Gastroesophageal sphincter (tissue), 4 donors: ENCODE measurements at regions not wholly inside any gene's neighbourhood (a gene's known extent, or its start where the extent isn't known, plus 50 kb on each side); places are given as distances from the start of the nearest gene placed in this dataset.

Experiments
- ATAC-seq: fragments of 150-250 bp; one replicate; pipeline ENCODE4 v1.9.1; 2016; ENCODE audit warnings: mild to moderate bottlenecking, moderate library complexity
- H3K27ac ChIP-seq, 4 donors: fragments of 200-600 bp; sonication (generic) in 3 of 4; 1 replicate in 3 of 4; 2 replicates in 1 of 4; pipeline ENCODE4 v1.5.1; 2016 to 2019
- H3K27me3 ChIP-seq: fragments of 200-600 bp; sonication (generic); one replicate; pipeline ENCODE4 v1.5.1; 2019
- H3K36me3 ChIP-seq, 2 donors: fragments of 200-600 bp; sonication (generic); one replicate each; pipeline ENCODE4 v1.5.1; 2019; ENCODE audit warnings: control low read depth in 1 of 2
- H3K4me1 ChIP-seq, 3 donors: fragments of 200-600 bp; sonication (generic); 1 replicate in 2 of 3; 2 replicates in 1 of 3; pipeline ENCODE4 v1.5.1; 2016 to 2019; ENCODE audit warnings: control low read depth in 2 of 3
- H3K4me3 ChIP-seq, 2 donors: fragments of 200-600 bp; sonication (generic); one replicate each; pipeline ENCODE4 v1.5.1; 2019; ENCODE audit warnings: mild to moderate bottlenecking in 1 of 2, moderate library complexity in 1 of 2
- H3K9me3 ChIP-seq, 3 donors: fragments of 200-600 bp; sonication (generic); one replicate each; pipeline ENCODE4 v1.5.1; 2017 to 2019; ENCODE audit warnings: control low read depth in 2 of 3
- EP300 ChIP-seq: sonication (generic); formaldehyde crosslinking; IDR thresholded peaks from one replicate; pipeline ENCODE4 v1.6.1; 2017; ENCODE audit warnings: antibody characterized with exemption, mild to moderate bottlenecking
- POLR2A ChIP-seq, 2 donors: fragments of 450-650 bp; IDR thresholded peaks; one replicate each; pipeline ENCODE4 v1.6.1; 2017; ENCODE audit warnings: antibody characterized with exemption in 2 of 2, mild to moderate bottlenecking in 2 of 2, moderate library complexity in 1 of 2
- POLR2AphosphoS5 ChIP-seq: sonication (generic); formaldehyde crosslinking; IDR thresholded peaks from one replicate; pipeline ENCODE4 v1.6.1; 2017; ENCODE audit warnings: antibody characterized with exemption
- WGBS, 2 donors: methylation state at CpG; one replicate each; pipeline ENCODE4 v1.1.5; 2018; ENCODE audit warnings: low coverage in 1 of 2; 5-methylcytosine and 5-hydroxymethylcytosine counted together
- TF ChIP-seq, protein P1 (sequence below), 4 experiments: fragments of 200-600 bp in 2 of 4; fragments of 450-650 bp in 2 of 4; sonication (generic) in 1 of 4; IDR thresholded peaks; one replicate each; pipeline ENCODE4 v1.5.1; 2017 to 2019; ENCODE audit warnings: antibody characterized with exemption in 4 of 4, mild to moderate bottlenecking in 2 of 4, moderate library complexity in 2 of 4

DNA sequence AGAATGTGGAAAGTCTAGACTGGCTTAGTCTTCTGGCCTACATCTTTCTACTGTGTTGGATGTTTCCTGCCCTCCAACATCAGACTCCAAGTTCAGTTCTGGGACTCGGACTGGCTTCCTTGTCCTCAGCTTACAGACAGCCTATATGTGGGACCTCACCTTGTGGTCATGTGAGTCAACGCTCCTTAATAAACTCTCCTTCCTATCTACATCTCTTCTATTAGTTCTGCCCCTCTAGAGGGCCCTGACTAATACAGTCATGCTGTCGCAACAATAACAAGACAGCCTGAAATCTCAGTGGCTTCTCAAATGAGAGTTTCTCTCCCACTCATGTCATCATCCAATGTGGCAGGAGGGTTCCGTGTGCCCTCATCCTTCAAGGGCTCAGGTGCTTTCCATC, 347.8 kb downstream of the MZT1 start:
- no peaks in the 10 kb centered on the region for H3K4me1 ChIP-seq
- no peak overlapping the region for H3K27ac ChIP-seq
- H3K9me3 ChIP-seq, result no peaks in the 10 kb centered on the region
- 93% methylated on average over 4 of the region's 4 CpGs; no CpG with 5 or more reads in 1 of the 2 donors for WGBS, 2 donors
- H3K4me3 ChIP-seq, result no peak overlapping the region
- H3K27me3 ChIP-seq, result no peaks in the 10 kb centered on the region
- TF ChIP-seq, protein P1, sequence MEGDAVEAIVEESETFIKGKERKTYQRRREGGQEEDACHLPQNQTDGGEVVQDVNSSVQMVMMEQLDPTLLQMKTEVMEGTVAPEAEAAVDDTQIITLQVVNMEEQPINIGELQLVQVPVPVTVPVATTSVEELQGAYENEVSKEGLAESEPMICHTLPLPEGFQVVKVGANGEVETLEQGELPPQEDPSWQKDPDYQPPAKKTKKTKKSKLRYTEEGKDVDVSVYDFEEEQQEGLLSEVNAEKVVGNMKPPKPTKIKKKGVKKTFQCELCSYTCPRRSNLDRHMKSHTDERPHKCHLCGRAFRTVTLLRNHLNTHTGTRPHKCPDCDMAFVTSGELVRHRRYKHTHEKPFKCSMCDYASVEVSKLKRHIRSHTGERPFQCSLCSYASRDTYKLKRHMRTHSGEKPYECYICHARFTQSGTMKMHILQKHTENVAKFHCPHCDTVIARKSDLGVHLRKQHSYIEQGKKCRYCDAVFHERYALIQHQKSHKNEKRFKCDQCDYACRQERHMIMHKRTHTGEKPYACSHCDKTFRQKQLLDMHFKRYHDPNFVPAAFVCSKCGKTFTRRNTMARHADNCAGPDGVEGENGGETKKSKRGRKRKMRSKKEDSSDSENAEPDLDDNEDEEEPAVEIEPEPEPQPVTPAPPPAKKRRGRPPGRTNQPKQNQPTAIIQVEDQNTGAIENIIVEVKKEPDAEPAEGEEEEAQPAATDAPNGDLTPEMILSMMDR (IDR thresholded peaks at IDR 0.05), result no peak
- no peak for TF ChIP-seq POLR2AphosphoS5
- TF ChIP-seq POLR2A (IDR thresholded peaks at IDR 0.05), result no peak
- TF ChIP-seq EP300, result no peak
- H3K36me3 ChIP-seq, result no peaks in the 10 kb centered on the region
- no peak for ATAC-seq

DNA sequence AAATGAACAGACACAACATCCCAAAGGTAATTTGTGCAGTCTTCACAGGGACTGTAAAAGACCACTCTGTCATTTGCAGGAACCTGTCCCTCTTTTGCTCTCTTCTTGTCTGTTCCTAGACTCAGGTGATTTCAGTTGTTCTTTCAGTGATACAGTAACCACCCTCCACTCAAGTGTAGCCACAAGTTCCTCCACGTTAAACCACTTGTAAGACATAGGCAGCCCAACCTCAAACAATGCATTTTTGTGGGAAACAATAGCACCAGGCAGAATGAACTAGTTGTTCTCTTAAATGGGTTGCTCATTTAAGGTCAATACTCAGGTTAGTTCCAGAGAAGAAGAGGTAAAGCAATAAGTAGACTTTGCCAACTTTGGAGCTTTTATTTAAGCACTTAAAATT, 359.4 kb downstream of the MZT1 start:
- no peak for TF ChIP-seq EP300
- no peaks in the 10 kb centered on the region for H3K4me1 ChIP-seq
- 43 to 60% methylated on average over 1 of the region's 1 CpG for WGBS, 2 donors
- no peaks in the 10 kb centered on the region for H3K9me3 ChIP-seq
- no peak overlapping the region for H3K4me3 ChIP-seq
- no peaks in the 10 kb centered on the region for H3K36me3 ChIP-seq
- ATAC-seq, result no peak
- H3K27me3 ChIP-seq, result no peaks in the 10 kb centered on the region
- H3K27ac ChIP-seq, result no peak overlapping the region

DNA sequence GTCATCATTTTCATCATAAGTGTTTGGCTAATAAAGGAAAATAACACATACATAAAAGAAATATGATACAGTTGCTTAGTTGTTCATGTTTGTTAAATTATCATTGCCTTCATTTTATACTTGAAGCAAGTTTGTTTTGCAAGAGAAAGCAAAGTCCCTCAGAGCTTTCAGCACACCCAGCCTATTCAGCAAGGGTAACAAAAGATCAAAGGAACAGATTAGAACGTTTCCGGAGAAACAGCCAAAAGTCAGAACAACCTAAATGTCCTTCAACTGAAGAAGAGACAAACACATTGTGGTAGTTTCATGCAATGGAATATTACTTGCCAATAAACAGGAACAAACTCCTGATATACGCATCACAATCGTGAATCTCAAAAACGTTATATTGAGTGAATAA, 380.7 kb downstream of the MZT1 start:
- WGBS, 2 donors, result 69 to 77% methylated on average over 5 of the region's 5 CpGs
- no peak overlapping the region for H3K4me3 ChIP-seq
- H3K27ac ChIP-seq, result no peak overlapping the region
- H3K27me3 ChIP-seq, result no peaks in the 10 kb centered on the region
- TF ChIP-seq EP300 (no peak), POLR2AphosphoS5 (no peak)
- ATAC-seq, result no peak
- no peaks in the 10 kb centered on the region for H3K4me1 ChIP-seq
- H3K36me3 ChIP-seq, result no peaks in the 10 kb centered on the region
- no peaks in the 10 kb centered on the region for H3K9me3 ChIP-seq

DNA sequence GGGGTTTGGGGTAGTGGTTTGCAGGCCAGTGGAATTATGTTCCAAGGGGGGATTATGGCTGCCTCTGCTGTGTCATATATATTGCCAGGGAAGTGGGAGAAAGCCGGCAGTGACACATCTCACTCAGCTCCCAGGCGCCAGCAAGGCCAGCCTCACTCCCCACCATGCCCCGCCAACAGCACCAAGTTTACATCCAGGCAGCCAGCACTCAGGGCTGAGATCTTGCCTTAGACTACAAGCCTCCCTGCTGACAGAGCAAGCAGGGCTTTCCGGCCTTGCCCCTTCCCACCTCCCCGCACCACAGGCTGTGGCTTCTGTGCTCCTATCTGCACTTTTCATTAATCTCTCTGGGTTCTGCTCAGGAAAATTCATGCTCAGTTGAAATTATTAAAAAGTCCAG, 385.1 kb downstream of the MZT1 start:
- no peak for ATAC-seq
- Histone ChIP-seq H3K27ac (no peak overlapping the region), H3K36me3 (no peaks in the 10 kb centered on the region), H3K9me3 (no peaks in the 10 kb centered on the region), H3K4me3 (no peak overlapping the region), H3K4me1 (no peaks in the 10 kb centered on the region), H3K27me3 (no peaks in the 10 kb centered on the region)
- 94% methylated on average over 4 of the region's 5 CpGs; no CpG with 5 or more reads in 1 of the 2 donors for WGBS, 2 donors
- TF ChIP-seq POLR2A (IDR thresholded peaks at IDR 0.05) (no peak), EP300 (no peak), POLR2AphosphoS5 (no peak)
- TF ChIP-seq, protein P1 (IDR thresholded peaks at IDR 0.05), result no peak

DNA sequence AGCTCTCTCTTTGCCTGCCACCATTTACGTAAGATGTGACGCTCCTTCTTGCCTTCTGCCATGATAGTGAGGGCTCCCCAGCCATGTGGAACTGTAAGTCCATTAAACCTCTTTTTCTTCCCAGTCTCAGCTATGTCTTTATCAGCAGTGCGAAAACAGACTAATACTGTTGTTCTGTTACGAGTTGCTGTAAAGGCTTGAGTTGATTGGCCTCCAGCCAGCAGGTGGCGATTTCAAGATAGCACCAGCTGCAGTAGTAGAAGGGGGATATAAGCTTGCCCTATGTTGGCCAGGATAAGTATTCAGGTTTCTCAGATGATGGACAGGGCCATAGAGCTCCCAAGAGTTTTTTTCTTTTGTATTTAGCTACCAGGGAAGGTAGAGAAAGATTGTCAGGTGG, 385.5 kb downstream of the MZT1 start:
- no peak for TF ChIP-seq EP300
- TF ChIP-seq, protein P1 (IDR thresholded peaks at IDR 0.05), result no peak
- no peak for TF ChIP-seq POLR2A (IDR thresholded peaks at IDR 0.05)
- no peak for TF ChIP-seq POLR2AphosphoS5
- no peak overlapping the region for H3K27ac ChIP-seq
- no peak for ATAC-seq
- no peak overlapping the region for H3K4me3 ChIP-seq
- no peaks in the 10 kb centered on the region for H3K9me3 ChIP-seq
- H3K27me3 ChIP-seq, result no peaks in the 10 kb centered on the region
- no peaks in the 10 kb centered on the region for H3K4me1 ChIP-seq
- 89 to 95% methylated on average over 3 of the region's 5 CpGs for WGBS, 2 donors
- no peaks in the 10 kb centered on the region for H3K36me3 ChIP-seq

DNA sequence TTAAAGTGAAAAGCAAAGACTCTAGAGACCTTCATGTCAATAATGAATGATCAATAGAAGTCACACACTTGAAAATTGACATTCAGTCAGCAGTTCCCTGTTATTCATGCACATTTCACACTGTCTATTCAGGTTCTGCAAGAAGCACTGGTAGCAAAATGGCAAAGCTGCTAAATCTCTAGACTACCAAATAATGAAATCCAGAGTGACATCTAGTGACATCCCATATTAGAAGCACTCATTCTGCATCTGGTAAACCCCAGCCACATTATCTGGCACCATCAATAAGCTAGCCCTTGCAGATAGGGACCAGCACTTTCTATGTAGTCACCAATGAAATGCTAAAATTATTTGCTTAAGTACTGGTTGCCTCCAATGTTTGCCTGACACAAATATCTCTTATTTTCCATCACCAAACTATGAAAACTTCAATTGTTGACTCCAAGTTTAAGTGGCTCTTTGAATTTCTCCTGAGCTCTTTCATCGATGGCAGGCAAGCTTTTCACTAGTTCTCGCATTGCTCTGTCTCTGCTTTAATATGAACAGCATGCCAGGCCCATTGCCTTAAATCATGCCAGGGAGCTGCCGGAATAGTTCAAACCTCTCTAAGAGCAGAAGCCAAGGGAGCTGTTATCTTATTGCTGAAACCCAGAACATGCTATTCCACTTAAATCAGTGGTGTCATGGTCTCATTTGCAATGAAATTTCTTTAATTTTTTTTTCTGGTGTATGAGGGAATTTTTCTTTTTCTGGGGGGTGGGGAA, 409.9 kb downstream of the MZT1 start:
- WGBS, 2 donors, result 94% methylated on average over 2 to 3 of the region's 3 CpGs

More for the DNA sequence above, 409.9 kb downstream of the MZT1 start:
- Histone ChIP-seq H3K36me3 (no peaks in the 10 kb centered on the region), H3K4me1 (no peaks in the 10 kb centered on the region), H3K27ac (no peak overlapping the region), H3K27me3 (no peaks in the 10 kb centered on the region), H3K9me3 (no peaks in the 10 kb centered on the region), H3K4me3 (no peak overlapping the region)
- ATAC-seq, result no peak
- TF ChIP-seq POLR2AphosphoS5 (no peak), POLR2A (IDR thresholded peaks at IDR 0.05) (no peak), EP300 (no peak)
- TF ChIP-seq, protein P1 (IDR thresholded peaks at IDR 0.05), result no peak
